Heart left ventricle (tissue), 13 donors: ENCODE measurements at regions not wholly inside any gene's neighbourhood (a gene's known extent, or its start where the extent isn't known, plus 50 kb on each side); places are given as distances from the start of the nearest gene placed in this dataset.

Experiments
- POLR2A ChIP-seq, 2 donors: fragments of 450-650 bp; IDR thresholded peaks; one replicate each; pipeline ENCODE4 v1.6.1; 2017; ENCODE audit warnings: antibody characterized with exemption in 2 of 2, mild to moderate bottlenecking in 2 of 2, moderate library complexity in 2 of 2
- TF ChIP-seq, protein P1 (sequence below), 12 donors: fragments of 200-600 bp; sonication (generic) in 4 of 12; IDR thresholded peaks; one replicate each; pipeline versions ENCODE4 v1.5.0 to v1.8.0; 2018 to 2022; ENCODE audit warnings: antibody characterized with exemption in 12 of 12, mild to moderate bottlenecking in 5 of 12
- donor health status: ischemic (EF 13 %, LVEDD 7.1; RV severe dilation, severe dysfunction).
- donor health status: DM: no; HTN: yes; CAD: no.
- donor health status: DM: no; HTN: no; CAD: no.
- donor health status: ischemic (EF 25% LVEDD 6.9; RV normal size, moderate dysfunction).
- donor health status: ischemic (EF 25% LVEDD 5.7; RV mildly dilated, moderate dysfunction).
- donor health status: ischemic (EF 35%, LVEDD 5.7; RV mildly dilated, moderate dysfunction).
- donor health status: nonischemic (EF 11% LVEDD 7.7; RV severe dilation, severe dysfunction).
- donor health status: DM: yes; HTN: yes; CAD: no.
- donor health status: PGD.
- donor health status: ischemic (EF 29% LVEDD 5.4; RV normal size, mild dysfunction).
- donor health status: nonischemic (EF 23%, LVEDD 6.1; RV moderate dilation, normal function).

DNA sequence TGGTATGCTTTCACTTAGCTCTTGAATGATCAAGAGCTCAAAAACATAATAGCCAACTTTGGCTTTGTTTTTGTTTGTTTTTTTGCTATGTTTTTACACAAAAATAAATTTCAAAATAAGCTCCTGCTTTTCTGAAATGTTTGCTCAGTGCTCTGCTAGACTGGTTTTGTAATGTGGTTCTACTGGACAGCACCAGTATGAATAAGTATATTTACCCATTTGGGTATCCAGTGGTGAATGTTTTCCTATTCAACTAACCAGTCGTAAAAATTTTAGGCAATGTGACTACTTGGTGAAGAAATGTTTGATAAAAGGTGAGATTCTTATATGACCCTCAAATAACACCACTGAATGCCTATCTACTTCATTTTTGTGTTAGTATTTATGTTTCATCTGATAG lies 308.6 kb downstream of the PTPRC start:
- TF ChIP-seq, protein P1, sequence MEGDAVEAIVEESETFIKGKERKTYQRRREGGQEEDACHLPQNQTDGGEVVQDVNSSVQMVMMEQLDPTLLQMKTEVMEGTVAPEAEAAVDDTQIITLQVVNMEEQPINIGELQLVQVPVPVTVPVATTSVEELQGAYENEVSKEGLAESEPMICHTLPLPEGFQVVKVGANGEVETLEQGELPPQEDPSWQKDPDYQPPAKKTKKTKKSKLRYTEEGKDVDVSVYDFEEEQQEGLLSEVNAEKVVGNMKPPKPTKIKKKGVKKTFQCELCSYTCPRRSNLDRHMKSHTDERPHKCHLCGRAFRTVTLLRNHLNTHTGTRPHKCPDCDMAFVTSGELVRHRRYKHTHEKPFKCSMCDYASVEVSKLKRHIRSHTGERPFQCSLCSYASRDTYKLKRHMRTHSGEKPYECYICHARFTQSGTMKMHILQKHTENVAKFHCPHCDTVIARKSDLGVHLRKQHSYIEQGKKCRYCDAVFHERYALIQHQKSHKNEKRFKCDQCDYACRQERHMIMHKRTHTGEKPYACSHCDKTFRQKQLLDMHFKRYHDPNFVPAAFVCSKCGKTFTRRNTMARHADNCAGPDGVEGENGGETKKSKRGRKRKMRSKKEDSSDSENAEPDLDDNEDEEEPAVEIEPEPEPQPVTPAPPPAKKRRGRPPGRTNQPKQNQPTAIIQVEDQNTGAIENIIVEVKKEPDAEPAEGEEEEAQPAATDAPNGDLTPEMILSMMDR (IDR thresholded peaks at IDR 0.05): no peak
- TF ChIP-seq POLR2A (IDR thresholded peaks at IDR 0.05): no peak
